Skeletal muscle satellite cell (primary cell): ENCODE measurements at regions not wholly inside any gene's neighbourhood (a gene's known extent, or its start where the extent isn't known, plus 50 kb on each side); places are given as distances from the start of the nearest gene placed in this dataset.

Source experiments
- H3K27me3 ChIP-seq: 2 replicates; pipeline ENCODE4 v1.7.0; 2013; ENCODE audit warnings: low read length; ENCODE audit not compliant: control insufficient read depth, insufficient read depth
- H3K36me3 ChIP-seq: 2 replicates; pipeline ENCODE4 v1.7.0; 2013; ENCODE audit warnings: mild to moderate bottlenecking, control low read depth, low read length; ENCODE audit not compliant: insufficient read depth
- H3K4me1 ChIP-seq: 2 replicates; pipeline ENCODE4 v1.7.0; 2013; ENCODE audit warnings: low read length; ENCODE audit not compliant: control insufficient read depth, insufficient read depth
- H3K4me2 ChIP-seq: 2 replicates; pipeline ENCODE4 v1.7.0; 2013; ENCODE audit warnings: mild to moderate bottlenecking, low read length
- H3K4me3 ChIP-seq: 2 replicates; pipeline ENCODE4 v1.7.0; 2013; ENCODE audit warnings: low read length
- H3K9ac ChIP-seq: 2 replicates; pipeline ENCODE4 v1.7.0; 2013; ENCODE audit warnings: mild to moderate bottlenecking, low read depth, low read length, moderate library complexity
- H3K9me3 ChIP-seq: replicated peaks from 2 replicates; pipeline ENCODE4 v1.7.0; 2013; ENCODE audit warnings: mild to moderate bottlenecking, control low read depth, low read length

DNA sequence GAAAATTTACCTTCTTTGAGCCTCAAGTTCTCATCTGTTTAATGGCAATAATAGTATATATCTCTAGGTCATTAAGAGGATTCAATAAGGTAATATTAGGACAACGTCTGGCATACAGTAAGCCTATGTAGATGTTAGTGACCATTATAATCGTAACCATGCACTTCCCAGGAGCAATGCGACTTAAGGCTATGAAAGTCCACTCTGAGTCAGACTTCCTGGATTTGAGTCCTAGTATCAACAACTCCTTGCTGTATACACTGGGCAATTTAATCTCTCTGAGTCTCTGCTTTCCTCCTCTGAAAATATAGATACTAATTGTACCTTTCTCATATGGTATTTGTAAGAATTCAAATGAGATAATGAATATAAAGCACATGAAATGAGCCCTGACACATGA lies 168.1 kb upstream of the HDDC2 start:
- Histone ChIP-seq H3K27me3 (no peaks in the 10 kb centered on the region), H3K4me1 (no peaks in the 10 kb centered on the region), H3K36me3 (no peaks in the 10 kb centered on the region), H3K9ac (no peak overlapping the region), H3K4me2 (no peak overlapping the region), H3K4me3 (no peak overlapping the region), H3K9me3 (no peaks in the 10 kb centered on the region)

DNA sequence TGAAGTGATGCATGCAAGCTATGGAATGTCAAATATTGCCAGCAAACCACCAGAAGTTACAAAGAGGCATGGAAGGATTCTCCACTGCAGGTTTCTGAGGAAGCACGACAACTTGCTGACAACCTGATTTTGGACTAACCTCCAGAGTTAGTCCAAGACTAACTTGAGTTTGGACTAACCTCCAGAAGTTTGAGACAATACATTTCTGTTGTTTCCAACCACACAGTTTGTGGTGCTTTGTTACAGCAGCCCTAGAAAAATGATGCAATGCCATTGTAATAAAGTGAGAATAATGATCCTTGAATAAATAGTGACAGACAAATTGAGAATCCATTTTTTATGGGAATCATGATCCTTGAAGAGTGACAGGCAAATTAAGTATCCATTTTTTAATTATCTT lies 169.9 kb upstream of the HDDC2 start:
- H3K4me2 ChIP-seq = no peak overlapping the region
- H3K36me3 ChIP-seq = no peaks in the 10 kb centered on the region
- no peak overlapping the region for H3K4me3 ChIP-seq
- H3K4me1 ChIP-seq = no peaks in the 10 kb centered on the region
- no peaks in the 10 kb centered on the region for H3K9me3 ChIP-seq
- no peak overlapping the region for H3K9ac ChIP-seq
- H3K27me3 ChIP-seq = no peaks in the 10 kb centered on the region

DNA sequence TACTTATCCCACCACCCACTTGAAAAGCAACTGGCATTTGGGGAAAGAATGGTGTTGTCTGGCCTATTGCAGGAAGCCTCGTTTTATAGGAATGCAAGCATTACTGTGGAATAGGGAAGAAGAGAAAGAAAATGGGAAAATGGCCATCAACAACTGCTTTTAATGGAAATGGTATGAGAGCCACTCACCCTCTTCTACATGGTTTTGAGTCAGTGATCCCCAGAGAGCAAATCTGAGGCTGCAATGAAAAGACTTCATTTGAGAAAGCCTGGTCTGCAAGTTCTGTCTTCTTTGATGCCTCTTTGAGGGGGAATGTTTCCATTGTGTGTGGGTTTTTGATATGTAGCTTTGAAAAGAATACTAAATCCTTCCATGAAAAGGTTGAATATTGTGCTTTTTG lies 172.3 kb upstream of the HDDC2 start:
- Histone ChIP-seq H3K36me3 (no peaks in the 10 kb centered on the region), H3K4me3 (no peak overlapping the region), H3K27me3 (no peaks in the 10 kb centered on the region), H3K9me3 (no peaks in the 10 kb centered on the region), H3K4me2 (no peak overlapping the region), H3K4me1 (peaks cover 3% of the 10 kb centered on the region), H3K9ac (no peak overlapping the region)

DNA sequence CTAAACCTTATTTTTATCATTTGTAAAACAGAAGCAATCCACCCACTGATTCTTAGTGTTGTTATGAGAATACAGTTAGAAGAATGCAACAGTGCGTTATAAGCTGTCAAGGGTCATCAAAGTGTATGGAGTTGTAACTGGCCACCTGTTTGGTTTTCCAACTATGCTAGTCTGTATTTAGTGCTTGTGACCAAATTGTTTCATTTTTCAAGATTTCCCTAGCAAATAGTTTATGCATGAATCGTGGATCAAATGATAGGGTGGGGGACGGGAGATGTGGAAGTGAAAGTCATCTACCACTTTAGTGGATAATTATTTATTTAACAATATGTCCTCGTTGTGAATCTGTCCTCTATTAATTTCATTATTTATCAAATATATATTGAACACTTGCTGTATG lies 175.4 kb upstream of the HDDC2 start:
- Histone ChIP-seq H3K4me3 (no peak overlapping the region), H3K4me2 (no peak overlapping the region), H3K9ac (no peak overlapping the region), H3K27me3 (no peaks in the 10 kb centered on the region), H3K4me1 (peaks cover 3% of the 10 kb centered on the region), H3K9me3 (no peaks in the 10 kb centered on the region), H3K36me3 (no peaks in the 10 kb centered on the region)

DNA sequence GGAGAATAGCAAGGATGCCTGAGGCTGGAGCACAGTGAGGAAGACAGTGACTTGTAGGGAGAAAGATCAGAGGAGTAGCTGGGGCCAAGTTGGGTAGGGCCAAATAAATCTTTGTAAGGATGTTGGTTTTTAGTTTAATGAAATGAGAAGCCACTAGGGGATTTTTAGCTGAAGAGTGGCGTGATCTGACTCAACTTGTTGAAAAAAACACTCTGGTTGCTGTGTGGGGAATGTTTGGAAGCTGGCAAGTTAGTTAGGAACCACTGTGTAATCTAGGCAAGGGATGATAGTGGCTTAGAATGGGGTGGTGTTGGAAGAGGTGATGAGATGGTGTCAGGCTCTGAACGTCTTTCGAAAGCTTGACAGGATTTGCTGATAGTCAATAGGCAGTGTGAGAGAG lies 176.1 kb upstream of the HDDC2 start:
- no peak overlapping the region for H3K4me3 ChIP-seq
- H3K4me1 ChIP-seq = peaks cover 3% of the 10 kb centered on the region
- H3K9ac ChIP-seq = no peak overlapping the region
- no peak overlapping the region for H3K4me2 ChIP-seq
- H3K27me3 ChIP-seq = no peaks in the 10 kb centered on the region
- H3K36me3 ChIP-seq = no peaks in the 10 kb centered on the region
- no peaks in the 10 kb centered on the region for H3K9me3 ChIP-seq

DNA sequence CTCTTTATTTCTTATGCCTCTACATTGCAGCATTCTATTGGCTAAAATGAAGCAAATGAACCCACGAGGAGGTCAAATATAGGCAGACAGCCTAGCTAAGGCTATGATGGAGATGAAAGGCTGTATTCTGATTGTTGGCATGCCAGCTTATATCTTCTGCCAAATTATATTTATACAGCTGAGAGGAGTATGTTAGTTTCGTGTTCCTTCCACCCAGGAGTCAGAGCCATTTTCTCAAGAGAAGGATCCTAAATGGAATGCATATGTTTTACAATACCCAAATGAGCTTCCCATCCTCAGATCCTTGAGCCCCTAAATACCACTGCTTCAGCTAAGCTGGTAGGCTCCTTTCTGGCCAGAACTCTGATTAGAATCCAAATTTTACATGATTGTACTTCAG lies 178.4 kb upstream of the HDDC2 start:
- H3K9me3 ChIP-seq = no peaks in the 10 kb centered on the region
- no peaks in the 10 kb centered on the region for H3K27me3 ChIP-seq
- peaks cover 3% of the 10 kb centered on the region for H3K4me1 ChIP-seq
- H3K36me3 ChIP-seq = no peaks in the 10 kb centered on the region
- no peak overlapping the region for H3K9ac ChIP-seq
- no peak overlapping the region for H3K4me3 ChIP-seq
- H3K4me2 ChIP-seq = no peak overlapping the region

DNA sequence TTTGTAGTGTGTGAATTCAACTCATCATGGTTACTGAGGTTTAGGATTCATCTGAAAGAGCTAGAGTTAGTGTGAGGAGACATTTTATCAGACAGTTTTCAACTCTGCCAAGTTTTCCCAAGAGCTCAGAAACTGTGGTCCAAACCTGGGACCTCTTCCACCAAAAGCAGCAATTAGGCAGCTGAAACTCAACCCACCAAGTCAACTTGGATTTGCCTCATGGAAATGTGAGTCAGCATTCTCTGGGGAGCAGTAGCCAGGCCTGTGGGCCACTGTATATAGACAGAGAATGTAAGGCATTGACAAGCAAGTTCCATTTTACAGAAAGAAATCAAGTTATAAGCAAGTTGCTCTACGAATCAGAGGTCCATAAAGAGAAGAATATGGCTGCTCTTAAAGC lies 178.8 kb upstream of the HDDC2 start:
- H3K9ac ChIP-seq = no peak overlapping the region
- H3K9me3 ChIP-seq = no peaks in the 10 kb centered on the region
- H3K4me1 ChIP-seq = peaks cover 3% of the 10 kb centered on the region
- H3K36me3 ChIP-seq = no peaks in the 10 kb centered on the region
- no peak overlapping the region for H3K4me2 ChIP-seq
- H3K27me3 ChIP-seq = no peaks in the 10 kb centered on the region
- H3K4me3 ChIP-seq = no peak overlapping the region

DNA sequence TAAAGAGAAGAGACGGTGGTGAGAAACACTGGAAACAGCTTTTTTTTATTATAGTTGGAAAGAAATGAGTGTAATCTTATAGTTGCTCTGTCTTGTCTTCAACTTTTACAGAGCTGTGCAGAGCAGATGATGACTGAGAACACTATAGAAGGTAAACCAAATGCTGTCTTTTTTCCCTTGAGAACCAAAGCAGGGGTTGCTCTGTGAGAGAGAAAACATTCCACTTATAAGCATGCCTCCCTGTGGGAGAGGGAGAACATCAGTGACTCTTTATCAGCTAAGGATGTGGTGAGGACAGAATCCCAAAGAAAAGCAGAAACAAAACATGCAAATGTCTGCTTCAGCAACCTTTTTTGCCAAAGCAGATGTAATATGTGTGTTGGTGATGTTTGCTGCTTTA lies 179.3 kb upstream of the HDDC2 start:
- Histone ChIP-seq H3K4me3 (no peak overlapping the region), H3K4me1 (peaks cover 3% of the 10 kb centered on the region), H3K27me3 (no peaks in the 10 kb centered on the region), H3K4me2 (no peak overlapping the region), H3K9ac (no peak overlapping the region), H3K9me3 (no peaks in the 10 kb centered on the region), H3K36me3 (no peaks in the 10 kb centered on the region)

DNA sequence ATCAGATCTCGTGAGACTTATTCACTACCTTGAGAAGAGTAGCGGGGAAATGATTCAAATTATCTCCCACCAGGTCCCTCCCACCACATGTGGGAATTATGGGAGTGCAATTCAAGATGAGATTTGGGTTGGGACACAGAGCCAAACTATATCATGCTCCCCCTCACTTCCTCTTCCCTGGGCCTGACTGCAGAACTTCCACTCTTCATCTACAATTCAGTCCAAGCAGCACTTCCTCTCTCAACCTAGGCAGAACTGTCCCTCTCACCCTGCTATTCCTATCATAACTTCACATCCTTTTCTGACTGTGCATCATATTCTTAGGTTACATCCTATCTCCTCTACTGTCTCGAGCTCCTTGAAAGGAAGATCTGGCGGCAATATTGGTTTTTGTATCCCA lies 184.0 kb upstream of the HDDC2 start:
- Histone ChIP-seq H3K4me1 (peaks cover 11% of the 10 kb centered on the region), H3K4me2 (no peak overlapping the region), H3K9me3 (no peaks in the 10 kb centered on the region)

DNA sequence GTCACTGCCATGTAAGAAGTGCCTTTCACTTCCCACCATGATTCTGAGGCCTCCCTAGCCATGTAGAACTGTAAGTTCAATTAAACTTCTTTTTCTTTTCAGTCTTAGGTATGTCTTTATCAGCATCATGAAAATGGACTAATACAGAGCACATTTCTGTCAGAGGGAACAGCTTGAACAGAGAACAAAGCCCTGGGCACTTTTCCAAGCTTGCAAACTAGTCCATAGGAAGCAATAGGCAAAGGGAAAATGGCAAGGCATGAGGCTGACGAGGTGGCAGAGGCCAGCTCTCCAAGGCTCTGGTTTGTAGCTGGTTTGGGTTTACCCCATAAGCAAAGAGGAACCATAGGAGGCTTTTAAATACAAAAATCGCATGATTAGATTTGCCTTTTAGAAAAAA lies 185.1 kb upstream of the HDDC2 start:
- Histone ChIP-seq H3K4me3 (no peak overlapping the region), H3K9me3 (no peaks in the 10 kb centered on the region), H3K4me2 (no peak overlapping the region)

More for the DNA sequence above, 184.0 kb upstream of the HDDC2 start:
- Histone ChIP-seq H3K36me3 (no peaks in the 10 kb centered on the region), H3K27me3 (no peaks in the 10 kb centered on the region), H3K9ac (no peak overlapping the region), H3K4me3 (no peak overlapping the region)

DNA sequence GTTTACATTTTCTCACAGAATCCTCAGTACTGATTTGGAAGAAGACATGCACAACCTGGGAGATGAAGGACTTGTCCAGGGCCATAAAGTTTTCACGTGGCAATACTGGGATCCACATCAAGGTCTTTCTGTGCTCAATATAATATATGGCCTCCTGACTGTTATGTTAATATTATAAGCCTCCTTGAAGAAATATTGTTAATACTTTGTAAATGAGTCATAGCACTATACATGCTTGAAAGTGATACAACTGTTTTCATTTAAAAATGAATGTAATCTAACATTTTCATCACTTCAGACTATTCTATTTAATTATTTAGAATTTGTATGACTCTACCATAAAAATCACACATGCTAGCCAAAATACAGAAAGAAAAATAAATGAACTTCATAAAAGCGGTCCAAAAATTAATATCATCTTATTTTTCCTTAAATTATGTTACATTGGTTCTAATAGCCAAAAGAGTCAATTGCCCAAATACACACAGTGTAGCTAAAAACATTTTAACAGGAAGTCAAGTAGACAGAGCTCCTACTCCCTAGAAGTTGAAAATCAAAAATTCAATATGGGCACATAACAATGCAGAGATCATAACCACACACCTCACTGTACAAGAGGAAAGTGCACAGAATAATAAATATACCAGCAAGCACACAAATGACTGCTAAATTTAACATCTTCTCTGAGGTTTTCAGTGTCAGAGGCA lies 188.0 kb upstream of the HDDC2 start:
- H3K27me3 ChIP-seq = no peaks in the 10 kb centered on the region
- no peak overlapping the region for H3K9ac ChIP-seq
- H3K4me2 ChIP-seq = no peak overlapping the region
- no peaks in the 10 kb centered on the region for H3K9me3 ChIP-seq
- no peak overlapping the region for H3K4me3 ChIP-seq
- H3K4me1 ChIP-seq = peaks cover 11% of the 10 kb centered on the region
- no peaks in the 10 kb centered on the region for H3K36me3 ChIP-seq

More for the DNA sequence above, 185.1 kb upstream of the HDDC2 start:
- H3K4me1 ChIP-seq = peaks cover 11% of the 10 kb centered on the region
- no peak overlapping the region for H3K9ac ChIP-seq
- no peaks in the 10 kb centered on the region for H3K36me3 ChIP-seq
- H3K27me3 ChIP-seq = no peaks in the 10 kb centered on the region

DNA sequence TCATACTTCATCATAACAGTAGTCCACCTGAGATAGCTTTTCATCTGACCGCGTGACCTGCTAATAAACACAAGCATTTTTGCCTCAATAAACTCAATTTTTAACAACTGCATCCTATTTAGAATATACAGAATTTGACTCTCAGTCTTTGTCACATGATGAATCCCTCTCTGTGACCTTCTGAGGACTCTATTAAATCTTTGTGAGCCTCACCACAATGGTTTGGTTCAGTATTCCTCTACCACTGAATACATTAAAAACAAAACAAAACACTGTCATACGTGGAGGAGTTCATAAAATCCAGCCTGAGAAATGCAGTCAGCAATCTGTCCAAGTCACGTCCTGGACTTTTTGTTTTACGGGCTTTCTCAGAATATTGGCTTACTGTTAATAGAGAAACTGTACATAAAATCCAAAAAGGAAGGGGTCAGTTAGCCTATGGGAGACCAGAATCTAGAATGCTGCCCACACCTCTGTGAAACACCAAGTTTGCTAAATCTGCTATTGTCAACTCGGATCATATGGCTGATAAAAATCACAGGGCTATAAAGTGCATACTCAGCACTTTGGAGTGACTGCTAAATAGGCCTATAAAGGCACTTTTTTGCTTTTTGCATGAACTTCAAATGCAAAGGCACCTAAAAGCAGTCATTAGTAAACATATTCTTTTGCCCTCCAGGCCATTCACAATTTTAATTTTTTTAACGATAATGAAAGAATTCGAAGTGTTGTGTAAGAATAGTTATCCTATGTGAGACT lies 190.3 kb upstream of the HDDC2 start:
- peaks cover 11% of the 10 kb centered on the region for H3K4me1 ChIP-seq
- no peaks in the 10 kb centered on the region for H3K27me3 ChIP-seq
- no peak overlapping the region for H3K9ac ChIP-seq
- no peaks in the 10 kb centered on the region for H3K36me3 ChIP-seq
- no peak overlapping the region for H3K4me2 ChIP-seq
- H3K4me3 ChIP-seq = no peak overlapping the region
- no peaks in the 10 kb centered on the region for H3K9me3 ChIP-seq
